SK-N-SH (cell line): ENCODE measurements at regions not wholly inside any gene's neighbourhood (a gene's known extent, or its start where the extent isn't known, plus 50 kb on each side); places are given as distances from the start of the nearest gene placed in this dataset.

Experiments
- CTCF ChIP-seq: fragments of 200-600 bp; sonication (generic); IDR thresholded peaks from 2 replicates; pipeline ENCODE4 v1.6.1; 2017; ENCODE audit warnings: antibody characterized with exemption, mild to moderate bottlenecking, moderate library complexity
- GATA2 ChIP-seq: sonication (generic); formaldehyde crosslinking; IDR thresholded peaks from 2 replicates; pipeline ENCODE4 v1.5.0; 2020; ENCODE audit warnings: mild to moderate bottlenecking, missing genetic modification reagents
- JUND ChIP-seq: IDR thresholded peaks from 2 replicates; pipeline ENCODE4 v1.4.0; 2012
- MXI1 ChIP-seq: IDR thresholded peaks from 2 replicates; pipeline ENCODE4 v1.6.1; 2012; ENCODE audit warnings: mild to moderate bottlenecking, low read depth, low read length, improper control_type of control experiment
- PBX3 ChIP-seq: IDR thresholded peaks from 2 replicates; pipeline ENCODE4; 2012

- TF ChIP-seq CTCF (no peak), JUND (no peak), PBX3 (no peak), MXI1 (no peak), GATA2 (CRISPR knock-in tag) (no peak)
Observed at GRCh38 chr1:79895573-79895972, 889.0 kb upstream of the ADGRL4 start.
